Activated naive CD4-positive, alpha-beta T cell treated with anti-CD3 and anti-CD28 coated beads, Interleukin-2, amount 10 ng/mL, durations not matched to agents 7 days and 5 days (primary cell): ENCODE measurements at regions not wholly inside any gene's neighbourhood (a gene's known extent, or its start where the extent isn't known, plus 50 kb on each side); places are given as distances from the start of the nearest gene placed in this dataset.
"Not testable (repeated sequence)": the region's sequence is repeated elsewhere in the genome, so short reads cannot be mapped to it uniquely, and the experiment has no call there.

Experiments used
- CTCF ChIA-PET: fragments of 350-600 bp; sonication (Branson Sonifier 250); formaldehyde crosslinking; loops from one replicate; lab custom pipeline; 2021; ENCODE audit warnings: antibody characterized with exemption; lab: Charles Lee
- DNase-seq: peaks from one replicate; pipeline ENCODE4 v3.0.0-alpha.2; 2020
- H3K27ac Mint-ChIP-seq: one replicate; pipeline ENCODE4 v1.8.0; 2021; ENCODE audit warnings: mild to moderate bottlenecking, moderate library complexity, mixed read lengths
- H3K27me3 Mint-ChIP-seq: one replicate; pipeline ENCODE4 v1.8.0; 2021; ENCODE audit warnings: mild to moderate bottlenecking, mixed read lengths
- H3K36me3 Mint-ChIP-seq: one replicate; pipeline ENCODE4 v1.8.0; 2021; ENCODE audit warnings: mixed read lengths
- H3K4me1 Mint-ChIP-seq: one replicate; pipeline ENCODE4 v1.8.0; 2021; ENCODE audit warnings: mixed read lengths
- H3K4me3 Mint-ChIP-seq: one replicate; pipeline ENCODE4 v1.8.0; 2021; ENCODE audit warnings: mild to moderate bottlenecking, moderate library complexity, mixed read lengths
- H3K9me3 Mint-ChIP-seq: one replicate; pipeline ENCODE4 v1.8.0; 2021; ENCODE audit warnings: mixed read lengths

DNA sequence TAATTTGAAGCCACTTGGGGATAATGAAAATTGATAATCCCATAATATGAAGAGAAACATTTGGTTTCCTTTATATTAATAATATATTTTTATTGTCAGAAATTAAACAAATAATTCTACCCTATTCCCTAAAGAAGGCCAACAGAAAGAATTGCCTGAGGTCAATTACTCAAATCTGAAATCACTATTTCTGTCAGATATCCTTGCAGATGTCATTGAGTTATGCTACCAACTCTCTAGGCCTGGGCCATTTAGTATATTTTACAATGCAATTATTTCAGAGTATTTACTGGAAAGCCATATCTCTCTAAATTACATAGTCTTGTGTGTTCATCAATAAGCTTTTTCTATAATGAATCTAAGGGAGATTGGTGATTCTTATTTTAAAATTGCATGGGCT is 498.1 kb downstream of the KIF20B start:
- no peaks in the 10 kb centered on the region for H3K9me3 Mint-ChIP-seq
- H3K4me1 Mint-ChIP-seq = no peaks in the 10 kb centered on the region
- CTCF ChIA-PET = no interaction called here
- no peaks in the 10 kb centered on the region for H3K27me3 Mint-ChIP-seq
- H3K4me3 Mint-ChIP-seq = no peak overlapping the region
- no peaks in the 10 kb centered on the region for H3K36me3 Mint-ChIP-seq
- DNase-seq = no peak
- H3K27ac Mint-ChIP-seq = no peak overlapping the region

DNA sequence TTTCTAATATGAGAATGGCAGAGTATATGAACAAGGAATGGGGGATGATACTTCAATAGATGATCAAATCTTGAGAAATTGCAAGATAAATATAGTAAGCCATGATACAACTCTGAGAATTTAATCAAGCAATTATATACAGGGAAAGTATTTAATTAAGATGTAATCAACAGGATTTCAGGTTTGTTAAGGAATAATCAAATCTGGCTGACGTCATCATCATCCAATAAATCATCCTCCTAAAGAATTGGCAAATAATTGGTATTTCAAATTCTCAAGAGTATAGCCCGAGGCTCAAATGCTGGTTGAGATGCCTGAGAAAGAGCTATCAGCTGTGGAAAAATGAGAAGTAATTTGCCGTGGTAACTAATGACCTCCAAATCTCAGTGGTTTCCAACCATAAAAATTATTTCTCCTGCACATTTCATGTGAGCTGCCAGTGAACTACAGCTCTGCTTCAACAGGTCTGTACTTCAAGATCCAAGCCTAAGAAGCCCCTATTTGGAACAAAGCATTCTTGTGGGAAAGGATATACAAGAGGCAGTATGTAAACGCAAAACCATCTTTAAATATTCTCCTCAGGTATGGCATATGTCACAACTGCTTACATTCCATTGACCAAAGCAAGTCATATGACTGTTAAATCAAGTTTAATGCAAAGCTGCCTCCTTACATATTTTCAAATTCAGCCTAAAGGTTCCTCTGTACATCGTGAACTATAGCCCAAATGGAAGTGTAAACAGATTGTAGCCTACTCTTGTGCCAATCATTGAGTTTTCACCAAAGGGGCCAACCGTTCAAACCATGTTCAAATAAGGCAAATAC is 503.0 kb downstream of the KIF20B start:
- CTCF ChIA-PET = no interaction called here
- no peaks in the 10 kb centered on the region for H3K4me1 Mint-ChIP-seq
- H3K36me3 Mint-ChIP-seq = no peaks in the 10 kb centered on the region
- H3K4me3 Mint-ChIP-seq = no peak overlapping the region
- H3K27me3 Mint-ChIP-seq = no peaks in the 10 kb centered on the region
- no peak overlapping the region for H3K27ac Mint-ChIP-seq
- no peak for DNase-seq
- no peaks in the 10 kb centered on the region for H3K9me3 Mint-ChIP-seq

- no peak overlapping the region for H3K27ac Mint-ChIP-seq
- no peak for DNase-seq
- H3K36me3 Mint-ChIP-seq = no peaks in the 10 kb centered on the region
- H3K4me3 Mint-ChIP-seq = no peak overlapping the region
- CTCF ChIA-PET = no interaction called here
- H3K4me1 Mint-ChIP-seq = no peaks in the 10 kb centered on the region
- H3K9me3 Mint-ChIP-seq = no peaks in the 10 kb centered on the region
- no peaks in the 10 kb centered on the region for H3K27me3 Mint-ChIP-seq
These were observed 503.5 kb downstream of the KIF20B start for GRCh38 chr10:90204956-90205314.

DNA sequence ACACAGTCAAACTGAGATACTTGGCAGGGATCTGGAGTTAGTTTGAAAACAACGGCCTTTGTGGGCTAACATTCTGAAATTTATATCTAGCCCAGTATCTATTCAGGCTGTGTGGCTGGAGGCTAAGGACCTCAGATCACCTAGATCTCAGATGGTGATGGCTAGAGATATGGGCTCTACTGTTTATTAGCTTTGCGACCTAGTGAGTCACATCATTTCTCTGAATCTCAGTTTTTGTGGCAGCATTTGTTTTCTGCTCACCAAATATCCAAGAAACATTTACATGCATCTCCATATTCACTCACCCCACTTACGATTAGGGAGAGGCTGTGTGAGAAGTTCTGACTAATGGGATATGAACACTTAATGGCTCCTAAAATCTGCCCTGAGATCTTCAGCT is 503.9 kb downstream of the KIF20B start:
- H3K27me3 Mint-ChIP-seq = no peaks in the 10 kb centered on the region
- H3K27ac Mint-ChIP-seq = no peak overlapping the region
- DNase-seq = no peak
- H3K4me1 Mint-ChIP-seq = no peaks in the 10 kb centered on the region
- CTCF ChIA-PET = no interaction called here
- no peak overlapping the region for H3K4me3 Mint-ChIP-seq
- H3K36me3 Mint-ChIP-seq = no peaks in the 10 kb centered on the region
- no peaks in the 10 kb centered on the region for H3K9me3 Mint-ChIP-seq

DNA sequence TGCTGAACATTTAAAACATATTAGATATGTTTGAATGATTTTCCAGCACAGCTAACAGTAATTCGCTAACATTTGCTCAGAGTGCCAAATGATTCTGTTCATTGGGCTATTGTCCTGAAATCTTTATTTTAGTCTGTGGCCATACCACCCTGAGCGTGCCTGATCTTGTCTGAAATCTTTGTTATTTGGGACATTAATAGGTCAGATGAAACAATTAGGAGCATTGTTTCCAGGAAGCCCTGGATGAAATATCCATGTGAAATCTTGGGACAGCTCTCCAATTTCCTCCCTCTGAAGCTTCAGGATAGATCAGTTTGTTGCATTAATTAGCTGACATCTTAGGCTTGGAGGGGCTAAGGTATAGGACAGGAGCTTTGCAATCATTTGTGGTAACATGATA is 512.0 kb downstream of the KIF20B start:
- no peak overlapping the region for H3K27ac Mint-ChIP-seq
- no peak overlapping the region for H3K4me3 Mint-ChIP-seq
- peaks cover 2% of the 10 kb centered on the region for H3K9me3 Mint-ChIP-seq
- CTCF ChIA-PET = no interaction called here
- DNase-seq = no peak
- no peaks in the 10 kb centered on the region for H3K4me1 Mint-ChIP-seq
- H3K27me3 Mint-ChIP-seq = no peaks in the 10 kb centered on the region
- no peaks in the 10 kb centered on the region for H3K36me3 Mint-ChIP-seq

DNA sequence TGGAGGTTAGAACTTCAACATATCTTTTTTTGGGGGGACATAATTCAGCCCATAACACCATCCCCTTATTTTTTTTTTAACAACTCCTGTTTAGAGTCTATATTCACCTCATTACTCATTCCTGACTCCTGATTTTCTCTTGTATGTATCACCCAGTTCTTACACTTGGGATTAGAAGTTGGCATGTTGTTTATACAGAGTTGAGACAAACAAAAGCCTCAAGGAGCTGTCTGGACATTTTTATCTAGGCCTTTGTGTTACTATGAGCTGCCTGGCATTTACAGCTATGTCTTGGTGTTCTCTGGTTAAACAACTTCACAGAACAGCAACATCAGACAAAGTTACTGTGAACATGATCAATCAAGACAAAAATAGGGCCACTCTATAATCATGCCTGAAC is 517.5 kb downstream of the KIF20B start:
- H3K4me1 Mint-ChIP-seq = no peaks in the 10 kb centered on the region
- H3K27me3 Mint-ChIP-seq = no peaks in the 10 kb centered on the region
- CTCF ChIA-PET = no interaction called here
- no peak for DNase-seq
- H3K27ac Mint-ChIP-seq = no peak overlapping the region
- H3K4me3 Mint-ChIP-seq = no peak overlapping the region
- H3K9me3 Mint-ChIP-seq = peaks cover 2% of the 10 kb centered on the region
- H3K36me3 Mint-ChIP-seq = no peaks in the 10 kb centered on the region

DNA sequence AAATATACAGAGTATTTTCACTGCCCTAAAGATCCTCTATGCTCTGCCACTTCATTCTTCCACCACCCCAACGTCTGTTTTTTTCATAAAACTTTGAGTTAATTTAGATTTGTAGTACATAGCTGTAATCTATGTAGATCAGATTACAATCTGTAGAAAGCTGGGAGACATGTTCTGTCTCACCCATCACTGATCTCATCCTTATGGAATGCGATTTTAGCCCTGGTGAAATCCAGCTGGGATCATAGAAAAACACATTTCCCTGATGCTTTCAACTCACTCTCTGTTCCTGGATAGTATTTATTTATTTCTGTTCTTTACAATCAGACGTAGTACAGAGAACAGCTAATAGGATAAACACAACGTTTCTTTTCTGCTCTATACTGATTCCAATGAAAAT is 521.0 kb downstream of the KIF20B start:
- Mint-ChIP-seq H3K4me3 (no peak overlapping the region), H3K27ac (no peak overlapping the region), H3K27me3 (no peaks in the 10 kb centered on the region), H3K9me3 (peaks cover 2% of the 10 kb centered on the region), H3K36me3 (no peaks in the 10 kb centered on the region), H3K4me1 (no peaks in the 10 kb centered on the region)
- CTCF ChIA-PET = no interaction called here
- no peak for DNase-seq

- no peak overlapping the region for H3K27ac Mint-ChIP-seq
- no peak overlapping the region for H3K4me3 Mint-ChIP-seq
- DNase-seq = no peak
- CTCF ChIA-PET = no interaction called here
- peaks cover under 1% of the 10 kb centered on the region for H3K9me3 Mint-ChIP-seq
- H3K36me3 Mint-ChIP-seq = no peaks in the 10 kb centered on the region
- H3K4me1 Mint-ChIP-seq = no peaks in the 10 kb centered on the region
- H3K27me3 Mint-ChIP-seq = no peaks in the 10 kb centered on the region
These were observed 521.5 kb downstream of the KIF20B start for GRCh38 chr10:90222939-90223338.

DNA sequence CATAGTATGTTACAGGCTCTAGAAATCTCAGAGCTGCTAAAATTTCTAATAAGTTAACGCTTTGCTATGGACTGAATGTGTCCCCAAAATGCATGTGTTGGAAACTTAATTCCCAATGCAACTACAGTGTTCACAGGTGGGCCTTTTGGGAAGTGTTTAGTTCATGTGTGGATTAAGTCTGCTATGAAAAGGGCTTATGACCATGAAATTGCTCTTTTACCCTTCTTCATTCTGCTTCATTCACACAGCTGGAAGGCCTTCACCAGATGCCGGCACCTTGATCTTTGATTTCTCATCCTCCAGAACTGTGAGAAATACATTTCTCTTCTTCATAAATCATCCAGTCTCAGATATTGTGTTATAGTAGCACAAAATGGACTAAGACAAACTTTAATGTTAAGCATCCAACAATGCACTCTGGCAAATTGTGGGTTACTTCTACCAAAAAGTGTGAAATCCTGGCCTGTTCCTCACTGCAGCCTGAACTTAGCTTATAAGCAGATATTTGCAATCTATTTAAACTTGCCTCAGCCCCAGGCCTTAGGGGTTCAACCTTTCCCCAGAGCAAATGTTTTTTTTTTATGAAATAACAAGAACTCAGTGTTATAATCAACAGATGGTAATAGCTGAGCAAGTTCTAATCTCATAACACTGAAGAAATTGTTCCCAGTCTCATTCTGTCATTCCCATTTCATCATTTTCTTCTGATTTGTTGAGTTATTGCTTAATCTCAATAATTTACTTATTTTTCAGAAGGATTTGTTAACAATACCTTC is 523.6 kb downstream of the KIF20B start:
- CTCF ChIA-PET = no interaction called here
- no peaks in the 10 kb centered on the region for H3K27me3 Mint-ChIP-seq
- H3K4me1 Mint-ChIP-seq = no peaks in the 10 kb centered on the region
- no peak overlapping the region for H3K27ac Mint-ChIP-seq
- no peaks in the 10 kb centered on the region for H3K9me3 Mint-ChIP-seq
- no peaks in the 10 kb centered on the region for H3K36me3 Mint-ChIP-seq
- H3K4me3 Mint-ChIP-seq = no peak overlapping the region
- DNase-seq = no peak

DNA sequence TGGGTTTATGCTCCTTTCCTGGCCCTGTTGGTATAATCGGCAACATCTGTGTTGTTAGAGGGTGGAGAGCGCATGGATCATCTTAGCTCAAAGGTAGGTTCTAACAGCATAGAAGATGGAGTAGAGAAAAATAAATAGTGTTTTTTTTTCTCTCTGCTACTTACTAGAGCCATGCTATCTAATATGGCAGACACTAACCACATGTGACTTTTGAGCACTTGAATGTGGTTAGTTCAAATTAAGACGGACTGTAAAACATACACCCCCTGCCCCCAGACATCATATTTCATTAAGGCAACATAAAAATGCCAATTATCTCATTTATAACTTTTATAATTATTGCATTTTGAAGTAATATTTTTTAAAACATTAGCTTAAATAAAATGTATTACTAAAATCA is 525.1 kb downstream of the KIF20B start:
- H3K4me1 Mint-ChIP-seq = no peaks in the 10 kb centered on the region
- H3K27me3 Mint-ChIP-seq = no peaks in the 10 kb centered on the region
- no peak for DNase-seq
- H3K4me3 Mint-ChIP-seq = no peak overlapping the region
- peaks cover 2% of the 10 kb centered on the region for H3K9me3 Mint-ChIP-seq
- CTCF ChIA-PET = no interaction called here
- H3K27ac Mint-ChIP-seq = no peak overlapping the region
- H3K36me3 Mint-ChIP-seq = no peaks in the 10 kb centered on the region

DNA sequence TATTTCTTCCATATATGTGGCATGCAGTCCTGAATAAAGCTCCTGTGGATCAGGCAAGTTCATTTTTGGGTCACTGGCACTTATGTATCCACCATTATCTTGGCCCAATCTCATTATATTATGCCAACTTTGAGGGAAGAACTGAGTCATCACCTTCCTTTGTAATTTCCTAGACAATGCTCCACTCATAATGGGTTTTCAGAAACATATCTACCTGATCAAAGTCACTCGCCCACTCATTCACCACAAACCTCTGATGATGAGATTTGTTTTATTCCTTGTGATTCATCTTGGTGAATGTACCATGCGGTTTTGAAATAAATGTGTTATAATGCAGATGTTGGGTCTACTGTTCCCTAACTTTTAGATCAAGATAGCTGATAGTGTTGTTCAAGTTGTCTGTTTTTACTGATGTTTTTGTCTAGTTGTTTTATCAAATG is 525.8 kb downstream of the KIF20B start:
- Mint-ChIP-seq H3K4me3 (no peak overlapping the region), H3K9me3 (peaks cover 2% of the 10 kb centered on the region), H3K27me3 (no peaks in the 10 kb centered on the region), H3K4me1 (no peaks in the 10 kb centered on the region), H3K27ac (no peak overlapping the region), H3K36me3 (no peaks in the 10 kb centered on the region)
- no peak for DNase-seq
- CTCF ChIA-PET = no interaction called here

GRCh38 chr10:90227786-90228185 is 526.4 kb downstream of the KIF20B start:
- no peaks in the 10 kb centered on the region for H3K27me3 Mint-ChIP-seq

GRCh38 chr10:90229486-90229885 is 528.1 kb downstream of the KIF20B start:
- no peaks in the 10 kb centered on the region for H3K27me3 Mint-ChIP-seq
- CTCF ChIA-PET = no interaction called here
- DNase-seq = no peak
- H3K27ac Mint-ChIP-seq = no peak overlapping the region
- no peak overlapping the region for H3K4me3 Mint-ChIP-seq
- H3K9me3 Mint-ChIP-seq = peaks cover 2% of the 10 kb centered on the region
- H3K4me1 Mint-ChIP-seq = no peaks in the 10 kb centered on the region
- H3K36me3 Mint-ChIP-seq = no peaks in the 10 kb centered on the region

More at GRCh38 chr10:90227786-90228185, 526.4 kb downstream of the KIF20B start:
- Mint-ChIP-seq H3K4me3 (no peak overlapping the region), H3K27ac (no peak overlapping the region), H3K4me1 (no peaks in the 10 kb centered on the region), H3K36me3 (no peaks in the 10 kb centered on the region), H3K9me3 (peaks cover 2% of the 10 kb centered on the region)
- DNase-seq = no peak
- CTCF ChIA-PET = no interaction called here

DNA sequence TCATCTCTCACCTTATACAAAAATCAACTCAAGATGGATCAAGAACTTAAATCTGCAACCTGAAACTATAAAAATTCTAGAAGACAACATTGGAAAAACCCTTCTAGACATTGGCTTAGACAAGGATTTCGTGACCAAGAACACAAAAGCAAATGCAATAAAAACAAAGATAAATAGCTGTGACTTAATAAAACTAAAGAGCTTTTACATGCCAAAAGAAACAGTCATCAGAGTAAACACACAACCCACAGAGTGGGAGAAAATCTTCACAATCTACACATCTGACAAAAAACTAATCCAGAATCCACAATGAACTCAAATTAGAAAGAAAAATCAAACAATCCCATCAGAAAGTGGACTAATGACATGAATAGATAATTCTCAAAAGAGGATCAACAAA is 532.4 kb downstream of the KIF20B start:
- CTCF ChIA-PET, H3K4me1 Mint-ChIP-seq, H3K27me3 Mint-ChIP-seq, DNase-seq, H3K4me3 Mint-ChIP-seq, H3K27ac Mint-ChIP-seq, H3K36me3 Mint-ChIP-seq, H3K9me3 Mint-ChIP-seq: not testable (repeated sequence)

DNA sequence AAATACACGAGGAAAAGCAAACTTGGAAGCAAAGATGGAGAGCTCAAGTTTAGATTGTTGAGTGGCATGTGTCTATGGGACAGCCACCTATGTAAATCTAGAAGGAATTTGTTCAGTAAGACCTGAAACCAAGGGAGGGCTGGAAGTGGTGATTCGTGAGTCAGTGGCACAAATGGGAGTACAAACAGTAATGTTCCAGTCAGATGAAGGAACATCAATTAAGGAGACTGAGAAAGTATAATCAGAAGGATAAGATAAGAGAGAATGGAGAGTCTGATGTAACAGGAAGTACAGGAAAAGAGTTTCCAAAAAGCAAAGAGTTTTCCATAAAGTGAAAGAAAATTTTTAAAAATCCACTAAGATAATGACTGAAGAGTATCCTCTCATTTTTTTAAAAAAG is 544.2 kb downstream of the KIF20B start:
- H3K4me3 Mint-ChIP-seq = no peak overlapping the region
- no peaks in the 10 kb centered on the region for H3K27me3 Mint-ChIP-seq
- no peaks in the 10 kb centered on the region for H3K36me3 Mint-ChIP-seq
- no peaks in the 10 kb centered on the region for H3K9me3 Mint-ChIP-seq
- no peak overlapping the region for H3K27ac Mint-ChIP-seq
- CTCF ChIA-PET = no interaction called here
- H3K4me1 Mint-ChIP-seq = no peaks in the 10 kb centered on the region
- DNase-seq = no peak
